ENCODE measurements at regions not wholly inside any gene's neighbourhood (a gene's known extent, or its start where the extent isn't known, plus 50 kb on each side); places are given as distances from the start of the nearest gene placed in this dataset.
A peak's percentile ranks its signal among the peaks of the same experiment; 100 is the strongest.
"Not testable (repeated sequence)": the region's sequence is repeated elsewhere in the genome, so short reads cannot be mapped to it uniquely, and the experiment has no call there.

DNA sequence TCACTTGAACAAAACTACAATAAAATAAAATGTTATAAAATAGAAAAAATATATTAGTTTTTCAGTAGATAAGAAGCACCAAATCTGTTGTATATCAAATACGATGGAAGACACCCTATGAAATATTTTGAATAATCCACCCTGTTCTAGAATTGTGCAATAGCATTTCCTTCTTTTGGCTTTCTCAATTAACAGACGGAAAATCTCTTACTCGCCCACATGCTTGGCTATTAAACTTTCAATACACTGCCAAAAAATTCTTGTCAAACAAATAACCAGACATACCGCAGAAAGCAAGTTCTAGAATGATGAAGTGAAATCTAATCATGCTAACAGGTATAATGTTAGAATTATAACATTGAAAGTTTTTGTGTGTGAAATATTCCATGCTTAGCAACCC, 671.6 kb upstream of the SLIT2 start:
- DNase-seq, result no peak

DNA sequence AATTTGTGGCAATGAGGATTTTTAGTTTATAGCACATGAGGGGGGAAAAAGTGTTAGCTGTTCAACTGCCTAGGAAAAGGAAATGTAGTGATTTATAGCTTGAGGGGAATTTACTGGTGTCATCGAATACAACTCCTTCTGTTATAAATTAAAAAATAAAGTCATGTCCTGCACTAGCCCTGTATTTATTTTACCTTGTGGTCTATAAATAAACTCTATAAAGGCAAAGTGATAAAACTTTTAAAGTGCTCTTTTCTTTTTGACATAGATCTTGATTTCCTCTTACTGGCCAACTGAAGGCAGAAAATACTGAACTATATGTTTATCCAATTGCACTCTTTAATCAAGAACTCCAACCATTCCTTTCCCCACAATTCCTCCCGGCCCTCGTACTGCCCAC, 672.1 kb upstream of the SLIT2 start:
- DNase-seq, result no peak

DNA sequence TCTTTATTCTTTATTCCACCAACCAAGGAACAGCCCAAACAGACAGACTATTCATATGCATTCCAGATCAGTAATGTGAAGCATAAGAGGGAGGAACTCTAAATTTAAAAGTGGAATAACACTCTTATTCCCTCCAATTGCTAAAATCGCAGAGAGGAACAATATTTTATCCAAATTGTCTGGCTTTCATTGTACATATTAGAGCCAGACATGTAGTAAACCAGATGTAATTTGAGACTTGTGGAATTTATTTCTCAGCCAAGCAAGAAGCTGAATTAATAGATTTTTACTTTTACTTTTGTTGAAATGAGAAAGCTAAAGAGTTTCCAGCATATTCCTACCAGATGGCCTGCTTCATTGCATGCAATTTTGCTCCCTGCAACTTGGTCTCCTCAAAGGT, 674.6 kb upstream of the SLIT2 start:
- DNase-seq, result no peak

DNA sequence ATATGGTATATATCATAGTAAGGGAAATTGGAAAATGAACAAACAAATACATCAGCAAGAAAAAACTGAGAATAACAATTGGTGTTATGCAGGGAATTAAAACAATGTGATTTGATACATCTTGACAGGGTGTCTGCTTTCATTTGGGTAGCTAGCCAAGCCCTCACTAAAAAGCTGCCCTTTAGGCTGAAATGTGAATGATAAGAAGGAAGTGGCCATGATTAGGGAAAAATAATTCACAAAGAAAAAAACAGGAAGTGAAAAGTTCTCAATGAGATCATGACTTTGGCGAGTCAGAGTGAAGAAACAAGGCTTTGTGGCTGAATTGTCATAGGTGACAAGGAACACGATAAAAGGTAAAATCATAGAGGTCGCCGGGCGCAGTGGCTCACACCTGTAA, 675.8 kb upstream of the SLIT2 start:
- DNase-seq, result no peak

DNA sequence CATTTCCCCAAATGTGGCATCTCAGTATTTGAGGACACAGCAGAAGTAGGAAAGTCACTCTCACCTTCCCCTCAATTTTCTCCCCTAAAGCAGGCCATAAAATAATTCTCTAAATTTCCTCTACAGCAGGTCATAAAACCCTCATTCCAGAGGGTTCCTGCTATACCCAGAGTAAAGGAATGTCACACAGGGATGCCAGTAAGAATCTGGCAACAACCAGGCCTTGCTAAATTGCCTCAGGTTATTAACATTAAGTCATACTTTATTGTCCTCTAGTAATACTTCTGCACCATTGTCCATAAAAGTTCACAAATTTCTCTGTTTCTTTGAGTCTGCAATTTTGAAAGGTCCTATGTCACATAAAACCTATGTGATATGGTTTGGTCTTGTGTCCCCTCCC, 685.7 kb upstream of the SLIT2 start:
- no peak for DNase-seq

DNA sequence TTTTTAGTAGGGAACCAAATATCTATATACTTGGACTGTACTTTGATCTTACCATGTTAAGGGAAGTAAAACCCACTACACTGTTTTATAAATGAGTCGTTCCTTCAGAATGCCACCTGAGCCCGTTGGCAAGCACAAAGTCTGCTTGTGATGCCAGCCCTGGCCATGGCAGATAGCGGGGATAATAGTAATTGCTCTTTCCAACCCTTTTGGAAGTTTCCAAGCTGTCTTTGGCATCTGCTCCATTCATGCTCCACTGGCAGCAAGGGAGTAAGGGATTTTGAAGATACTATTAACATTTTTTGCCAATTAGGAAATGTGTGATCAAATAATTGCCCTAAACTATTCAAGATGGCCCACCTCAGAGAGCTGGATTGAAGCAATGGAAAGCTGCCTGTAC, 689.2 kb upstream of the SLIT2 start:
- no peak for DNase-seq

DNA sequence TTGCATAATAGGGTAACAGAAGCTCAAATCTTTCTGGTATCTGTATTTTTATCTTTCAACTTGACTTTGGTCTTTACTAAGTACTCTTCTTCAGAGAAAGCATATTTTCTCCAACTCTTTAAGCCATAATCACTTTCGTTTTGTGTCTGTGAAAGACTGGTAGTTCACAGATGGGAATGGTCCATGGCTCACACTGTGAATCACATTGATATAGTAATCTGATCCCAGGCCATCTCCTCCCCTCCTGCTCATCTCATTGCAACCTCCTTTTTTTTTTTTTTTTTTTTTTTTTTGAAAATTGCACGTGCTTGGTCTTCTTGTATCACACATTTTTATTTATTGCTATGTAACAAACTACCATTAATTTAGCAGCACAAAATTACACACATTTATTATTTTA, 694.5 kb upstream of the SLIT2 start:
- DNase-seq, result no peak

DNA sequence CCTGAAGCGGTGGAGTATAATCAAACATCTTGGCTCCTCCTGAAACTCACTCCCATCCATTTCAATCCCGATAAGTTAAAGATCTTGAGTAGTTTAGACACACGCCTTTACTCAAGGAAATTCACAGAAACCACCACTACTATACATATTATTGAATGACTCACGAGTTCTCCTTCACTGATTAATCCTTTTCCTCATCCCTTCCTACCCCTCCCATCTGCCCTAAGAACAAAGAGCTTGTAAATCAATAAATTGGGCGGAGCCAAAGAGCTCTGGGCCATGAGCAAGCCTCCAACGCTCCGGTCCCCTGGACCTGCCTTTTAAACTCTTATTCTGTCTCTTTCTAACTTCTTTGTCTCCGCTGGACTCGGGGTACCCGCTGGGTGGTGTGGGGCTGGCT, 695.4 kb upstream of the SLIT2 start:
- not testable (repeated sequence) for DNase-seq

DNA sequence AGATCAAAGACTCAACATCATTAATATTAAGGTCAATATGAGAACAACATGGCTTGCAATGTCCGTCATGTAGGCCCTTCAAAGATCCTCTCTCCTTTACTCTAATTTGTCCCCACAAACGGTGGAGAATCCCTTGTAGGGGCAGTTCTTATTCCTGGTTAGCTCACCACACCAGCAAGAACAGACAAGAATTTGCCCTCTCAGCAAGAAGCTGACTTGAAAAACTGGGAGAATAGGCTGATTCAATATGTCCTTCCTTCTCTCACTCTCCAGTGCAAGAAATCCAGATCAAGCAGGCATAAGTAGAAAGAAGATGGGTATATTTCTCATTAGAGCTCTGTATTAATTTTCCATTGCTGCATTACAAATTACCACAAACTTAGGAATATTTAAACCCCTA, 704.2 kb upstream of the SLIT2 start:
- DNase-seq, result no peak

DNA sequence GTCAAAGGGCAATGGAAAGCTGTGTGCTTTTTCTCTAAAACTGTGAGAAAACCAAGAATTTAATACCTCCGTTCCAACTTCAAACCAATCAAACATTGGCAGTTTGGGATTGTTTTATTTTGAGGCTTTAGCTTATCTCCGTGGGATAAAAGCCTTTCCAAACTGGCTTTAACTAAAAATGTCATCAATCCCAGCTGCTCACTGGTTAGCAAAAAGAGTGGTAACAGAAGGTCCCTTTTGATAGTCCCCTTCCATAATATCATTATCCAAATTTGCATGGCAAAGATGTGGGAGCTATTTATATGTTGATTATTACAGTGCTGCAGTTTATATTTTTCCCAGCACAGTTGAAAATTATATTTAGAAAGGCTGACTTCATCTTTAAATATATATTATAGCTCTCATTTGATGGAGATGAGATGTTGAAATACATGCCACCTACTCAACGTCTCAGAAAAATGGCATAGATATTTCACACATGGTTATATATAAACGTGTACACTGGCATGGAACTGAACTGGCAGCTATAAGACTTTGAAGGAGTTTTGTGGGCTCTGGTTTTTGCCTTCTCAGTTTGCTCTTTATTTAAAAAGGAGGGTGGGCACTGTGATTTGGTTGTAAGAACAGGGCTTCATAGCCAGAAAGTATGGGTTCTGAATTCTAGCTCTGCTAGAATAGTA, 707.1 kb upstream of the SLIT2 start:
- no peak for DNase-seq

DNA sequence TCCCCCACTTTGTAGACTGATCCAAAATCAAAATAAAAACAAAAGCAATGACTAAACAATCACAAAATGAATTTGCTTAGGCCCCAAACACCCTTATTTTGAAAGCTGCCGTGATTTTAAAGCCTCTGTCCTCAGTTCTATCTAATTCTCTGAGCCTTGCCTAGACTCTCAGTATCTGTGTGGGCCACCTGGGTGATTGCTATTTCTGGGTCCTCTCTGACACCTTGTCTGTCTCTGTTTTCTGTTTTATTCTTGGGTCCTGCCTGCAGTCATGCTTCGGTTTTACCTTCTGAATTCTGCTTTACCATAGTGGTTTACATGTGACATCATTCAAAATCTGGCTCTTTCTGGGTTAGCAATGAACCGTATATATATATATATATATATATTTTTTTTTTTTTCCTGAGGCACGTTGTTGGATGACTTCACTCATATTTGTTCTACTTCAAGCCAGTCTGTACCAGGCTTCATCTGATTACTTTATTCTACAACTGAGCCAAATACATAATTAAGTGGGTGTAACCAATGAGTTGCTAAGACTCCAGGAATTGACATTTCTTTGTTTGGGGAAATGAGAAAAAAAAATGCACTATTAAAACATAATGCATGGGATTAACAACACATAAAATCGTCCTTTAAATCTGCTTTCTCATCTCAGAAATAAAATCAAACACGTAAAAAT, 710.7 kb upstream of the SLIT2 start:
- DNase-seq, result peak in 1 of 3 experiments; percentile 18

DNA sequence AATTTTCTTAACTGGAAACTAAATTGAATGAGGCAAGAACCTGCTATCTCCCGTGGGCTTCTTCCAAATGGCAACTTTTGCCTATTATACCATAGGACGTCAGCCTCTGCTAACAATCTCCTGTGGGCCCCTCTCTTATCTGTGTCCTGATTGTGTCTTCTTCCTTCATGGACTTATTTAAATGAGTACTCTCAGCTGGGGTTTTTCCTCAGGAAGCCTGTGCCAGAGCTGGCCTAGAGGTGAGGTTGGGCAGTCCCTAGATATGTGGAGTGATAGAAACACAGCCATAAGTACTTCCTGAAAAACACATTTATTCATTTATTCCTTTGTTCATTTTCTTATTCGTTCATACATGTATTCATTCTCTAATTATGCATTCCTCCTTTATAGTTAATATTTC, 712.5 kb upstream of the SLIT2 start:
- DNase-seq, result no peak

DNA sequence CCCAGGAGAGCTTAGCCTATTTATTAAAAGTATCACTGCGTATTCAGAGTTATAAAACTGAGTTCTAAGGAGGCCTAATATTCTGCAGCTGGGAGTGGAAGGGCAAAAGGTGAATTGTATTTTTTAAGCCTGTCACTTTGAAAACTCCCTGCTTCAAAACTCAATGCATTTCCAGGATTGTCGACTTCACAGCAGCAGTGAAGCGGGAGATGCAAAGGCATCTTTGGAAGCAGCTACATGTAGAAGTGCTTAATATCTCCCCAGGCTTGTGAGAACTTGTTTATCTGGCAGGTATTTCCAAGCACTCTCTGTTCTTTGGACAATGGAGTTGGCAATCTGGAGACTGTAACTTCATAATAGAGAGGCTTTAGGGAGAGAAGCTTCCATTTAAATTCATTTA, 717.5 kb upstream of the SLIT2 start:
- no peak for DNase-seq

DNA sequence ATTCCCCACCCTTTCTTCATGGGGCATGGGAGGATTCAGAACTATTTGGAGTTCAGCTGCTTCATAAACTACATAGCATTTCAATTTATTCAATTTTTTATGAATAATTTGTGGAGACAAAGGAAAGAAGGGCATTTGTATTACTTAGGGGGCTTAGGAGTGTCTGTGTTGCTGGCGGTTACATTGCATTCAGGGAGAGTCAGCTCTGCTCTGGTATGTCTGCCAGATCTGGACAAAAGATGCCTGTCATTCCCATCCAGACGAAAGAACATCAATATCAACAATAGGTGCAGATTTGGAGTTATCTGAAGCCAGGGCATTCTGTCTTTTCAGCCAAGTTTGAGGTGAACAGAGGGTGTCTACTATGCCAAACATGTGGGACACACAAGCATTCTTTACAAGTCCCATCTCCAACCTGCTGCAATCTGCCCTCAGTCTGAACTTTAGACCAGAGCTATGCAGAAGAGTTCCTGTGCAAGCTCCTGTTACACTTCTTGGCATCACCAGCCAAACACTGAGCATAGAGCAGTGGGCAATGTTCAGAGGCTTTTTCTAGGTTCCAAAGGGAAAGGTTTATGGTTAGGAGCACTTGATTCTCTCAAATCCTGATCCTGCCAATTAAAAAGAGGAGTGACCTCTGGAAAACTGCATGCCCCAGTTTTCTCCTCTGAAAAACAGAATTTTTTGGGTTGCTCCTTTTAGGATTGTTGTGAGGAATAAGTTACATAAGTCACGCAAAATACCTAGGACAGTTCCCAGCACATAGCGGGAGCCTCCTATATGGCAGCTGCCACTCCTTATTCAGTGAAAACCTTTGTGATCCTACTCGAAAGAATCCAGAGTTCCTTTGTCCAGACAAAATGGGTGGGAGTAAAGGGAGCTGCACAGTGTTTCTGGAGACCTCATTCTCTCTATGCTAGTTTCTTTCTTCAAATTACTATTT, 719.5 kb upstream of the SLIT2 start:
- DNase-seq, result no peak

DNA sequence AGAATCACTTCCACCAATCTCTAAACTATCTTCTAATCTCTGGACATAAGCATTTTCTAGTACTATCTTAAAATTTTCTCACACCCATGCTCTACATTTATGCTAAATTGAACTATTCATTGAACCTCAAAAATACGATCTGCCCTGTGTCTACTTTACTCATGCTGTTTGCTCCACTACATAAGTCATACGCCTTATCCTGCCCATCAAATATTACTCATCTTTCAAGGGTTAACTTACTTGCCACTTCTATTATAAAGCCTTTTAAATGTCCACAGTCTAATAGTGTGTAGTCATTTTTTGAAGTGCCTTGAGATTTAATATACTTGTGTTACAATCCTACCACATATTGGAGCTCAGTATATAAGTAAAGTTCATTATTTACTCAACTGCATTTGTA, 727.7 kb upstream of the SLIT2 start:
- no peak for DNase-seq

DNA sequence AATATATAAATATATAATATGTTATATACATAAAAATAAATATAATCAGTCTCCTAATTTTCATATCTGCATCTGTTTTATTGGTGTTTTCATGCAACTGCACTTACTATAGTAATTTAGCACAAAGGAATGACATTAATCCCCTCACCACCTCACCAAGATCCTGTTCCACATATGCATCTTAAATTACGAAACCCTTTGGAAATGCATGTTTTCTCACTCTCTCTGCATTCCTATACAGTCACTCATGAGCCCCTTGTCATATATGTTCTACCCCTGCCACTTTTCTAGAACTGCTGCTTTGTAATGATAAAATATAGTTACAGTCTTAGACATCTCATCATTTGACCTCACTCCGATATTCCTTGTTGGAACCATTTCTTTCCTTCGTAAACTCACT, 728.7 kb upstream of the SLIT2 start:
- no peak for DNase-seq

DNA sequence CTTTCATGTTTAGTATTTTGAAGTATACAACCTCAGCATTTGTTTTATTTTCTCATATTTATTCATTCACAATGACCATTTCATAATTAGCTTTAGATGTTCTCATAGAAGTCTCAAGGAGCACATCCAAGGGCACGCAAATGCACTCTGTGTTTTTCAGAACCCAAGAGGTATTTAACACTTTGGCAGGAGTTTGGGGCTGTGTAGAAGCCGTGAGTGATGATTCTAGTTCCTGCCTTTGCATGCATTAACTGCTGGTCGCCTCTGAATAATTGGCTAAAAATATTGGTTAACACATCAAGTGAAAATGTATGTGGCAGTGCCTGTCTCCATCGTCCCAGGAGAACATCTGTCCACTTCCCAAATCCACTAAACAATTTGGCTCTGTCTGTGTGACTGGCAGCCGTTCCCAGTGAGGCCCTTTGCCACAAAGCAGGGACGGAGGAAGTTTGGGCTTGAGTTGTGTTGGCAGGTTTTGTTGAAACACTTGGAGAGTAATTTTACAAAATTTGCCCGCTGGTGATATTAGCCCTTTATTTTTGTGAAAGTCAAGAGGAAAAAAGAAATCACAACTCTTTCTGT, 730.7 kb upstream of the SLIT2 start:
- no peak for DNase-seq

DNA sequence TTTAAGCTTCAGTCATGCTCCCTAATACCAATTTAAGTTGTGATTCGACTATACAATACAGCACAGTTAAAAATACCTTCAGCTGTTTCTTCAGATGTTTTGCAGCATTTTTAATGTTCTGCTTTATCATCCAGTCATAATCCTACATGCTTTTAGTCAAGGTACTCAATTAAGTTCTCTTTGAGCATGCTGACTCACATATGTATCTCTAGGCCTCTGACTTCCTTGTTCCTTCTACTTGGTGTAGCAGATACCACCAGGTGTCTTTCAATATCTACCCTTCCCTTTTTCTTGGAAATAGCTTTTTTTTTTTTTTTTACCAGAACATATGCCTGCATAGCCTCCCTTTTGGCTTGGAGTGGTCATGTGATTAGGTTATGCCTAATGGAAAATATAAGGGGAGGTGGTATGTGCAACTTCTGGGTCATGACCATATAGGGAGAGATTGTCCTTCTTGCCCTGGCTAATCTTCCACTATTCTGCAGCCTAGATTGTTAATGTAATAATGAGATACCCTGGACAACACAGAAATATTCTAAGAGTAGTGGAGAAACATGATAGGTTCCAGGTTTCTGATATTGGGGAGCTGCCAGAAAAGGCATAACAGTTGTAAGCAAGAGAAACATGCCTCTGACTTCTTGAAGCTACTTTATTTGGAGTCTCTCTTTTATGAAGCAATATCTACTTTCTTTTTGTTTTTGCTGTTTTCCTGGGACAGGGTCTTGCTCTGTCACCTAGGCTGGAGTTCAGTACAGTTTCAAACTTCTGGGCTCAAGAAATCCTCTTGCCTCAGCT, 737.2 kb upstream of the SLIT2 start:
- no peak for DNase-seq

DNA sequence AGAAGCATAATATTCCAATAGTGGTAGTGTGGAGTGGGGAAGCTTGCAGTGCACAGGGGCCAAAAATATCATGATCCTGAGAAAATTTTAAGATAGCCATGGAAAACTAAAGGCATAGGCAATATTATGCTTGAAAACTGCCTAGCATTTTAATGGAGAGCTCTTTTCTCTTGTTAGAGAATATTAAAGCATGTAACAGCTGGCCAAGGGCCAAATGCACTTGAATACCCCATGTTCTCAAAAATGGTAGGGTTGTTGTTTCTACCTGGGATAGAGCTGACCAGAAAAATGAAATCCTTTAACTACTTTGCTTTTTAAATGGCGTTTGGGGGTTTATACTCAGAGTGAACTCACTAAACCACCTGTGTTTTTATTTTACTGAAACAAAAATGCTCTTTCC, 739.6 kb upstream of the SLIT2 start:
- DNase-seq, result peak in 1 of 3 experiments; percentile 14

DNA sequence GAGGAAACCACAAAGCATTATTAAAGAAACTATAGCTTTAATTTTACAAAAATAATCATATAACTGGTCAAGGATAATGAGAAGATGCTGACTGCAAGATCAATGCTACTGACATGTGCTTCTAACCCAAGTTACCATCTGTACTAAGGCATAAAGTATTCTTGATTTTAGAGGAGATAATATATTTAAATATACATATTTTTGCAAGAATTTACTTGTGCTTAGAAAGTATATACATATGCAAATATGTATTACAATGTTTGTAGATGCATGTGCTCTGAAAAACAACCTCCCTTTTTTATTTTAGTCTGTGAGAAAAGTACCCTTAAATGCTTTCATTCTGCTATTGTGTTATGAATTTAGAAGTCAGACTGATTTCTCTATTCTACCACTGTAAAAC, 740.7 kb upstream of the SLIT2 start:
- DNase-seq, result no peak

DNA sequence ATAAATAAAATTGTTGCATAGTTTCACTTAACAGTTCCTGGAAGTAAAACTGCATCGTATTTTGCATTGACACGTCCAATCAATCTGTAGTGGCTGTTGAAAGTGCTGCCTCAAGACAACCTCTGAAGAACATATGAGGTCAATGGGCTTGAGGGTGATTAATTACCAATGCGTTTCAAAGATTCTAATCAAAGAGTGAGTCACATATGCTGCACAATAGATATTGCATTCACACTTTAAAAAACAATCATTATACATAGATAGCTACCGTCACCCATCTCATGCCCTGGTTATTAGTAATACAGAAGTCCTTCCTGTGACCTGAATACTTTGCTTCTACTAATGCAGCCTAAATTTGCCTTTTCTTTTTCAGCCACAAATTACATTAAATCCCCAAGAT, 743.3 kb upstream of the SLIT2 start:
- DNase-seq, result peak in 1 of 3 experiments; percentile 6

DNA sequence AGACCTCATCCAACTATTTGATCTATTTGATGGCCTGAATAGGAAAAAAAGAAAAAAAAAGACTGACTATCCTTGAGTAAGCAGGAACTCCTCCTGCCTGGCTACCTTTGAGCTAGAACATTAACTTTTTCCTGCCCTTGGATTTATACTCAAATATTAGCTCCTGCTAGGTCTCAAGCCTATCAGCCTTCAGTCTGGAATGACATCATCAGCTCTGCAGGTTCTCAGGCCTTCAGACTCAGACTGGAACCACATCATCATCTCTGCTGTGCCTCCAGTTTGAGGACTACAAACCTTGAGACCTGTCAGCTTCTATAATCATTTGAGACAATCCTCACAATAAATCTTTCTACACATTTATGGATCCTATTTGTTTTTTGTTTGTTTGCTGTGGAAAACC, 754.0 kb upstream of the SLIT2 start:
- no peak for DNase-seq

DNA sequence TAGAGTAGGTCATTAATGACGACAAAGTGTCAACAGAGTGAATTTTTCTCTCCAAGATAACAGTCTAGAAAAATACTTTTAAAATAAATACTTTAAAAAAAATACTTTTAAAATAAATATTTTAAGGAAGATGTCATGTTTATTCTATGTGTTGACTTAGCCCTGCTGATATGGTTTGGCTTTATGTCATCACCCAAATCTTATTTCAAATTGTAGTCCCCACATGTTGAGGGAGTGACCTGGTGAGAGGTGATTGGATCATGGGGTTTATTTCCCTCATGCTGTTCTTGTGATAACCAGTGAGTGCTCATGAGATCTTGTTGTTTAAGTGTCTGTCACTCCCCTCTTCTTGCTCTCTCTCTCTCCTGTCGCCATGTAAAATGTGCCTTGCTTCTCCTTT, 754.9 kb upstream of the SLIT2 start:
- no peak for DNase-seq
